A549 (cell line): ENCODE measurements at regions not wholly inside any gene's neighbourhood (a gene's known extent, or its start where the extent isn't known, plus 50 kb on each side); places are given as distances from the start of the nearest gene placed in this dataset.

Experiments used
- ATAC-seq, 2 experiments: fragments of 200-7000 bp in 1 of 2; fragments of >200 bp in 1 of 2; cut with Nextera tagmentation in 1 of 2; cut with Tn5 transposase in 1 of 2; 3 replicates each; pipeline versions ENCODE4 v1.8.0 to v1.9.1; 2018 to 2020; ENCODE audit warnings: mild to moderate bottlenecking in 1 of 2, moderate library complexity in 1 of 2
- CTCF ChIA-PET: fragments of 300-600 bp; sonication (Branson Sonifier 250); formaldehyde crosslinking; extraction: SDS; loops from one replicate; lab custom pipeline; 2021; ENCODE audit warnings: antibody characterized with exemption, inconsistent platforms; lab: Yijun Ruan, JAX
- POLR2A ChIA-PET: fragments of 350-600 bp; formaldehyde crosslinking; extraction: SDS; loops from one replicate; lab custom pipeline; 2021; ENCODE audit warnings: antibody characterized with exemption, inconsistent platforms; lab: Yijun Ruan, JAX
- DNase-seq, 2 experiments: peaks; one replicate each; pipeline versions ENCODE4 v3.0.0 to v3.0.0-alpha.2; 2011 to 2016; ENCODE audit warnings: low read depth in 1 of 2, low spot score in 1 of 2
- FAIRE-seq: peaks from 2 replicates; lab custom pipeline; 2011; peaks lifted over from hg19 to GRCh38; lab: Jason Lieb, UNC
- H3K27ac ChIP-seq, 2 experiments: fragments of >200 bp; sonication (Bioruptor Twin); formaldehyde crosslinking; 3 replicates each; pipeline ENCODE4 v1.5.1; 2016 to 2017
- H3K4me1 ChIP-seq: fragments of >200 bp; sonication (Bioruptor Twin); formaldehyde crosslinking; 3 replicates; pipeline ENCODE4 v1.6.1; 2016
- H3K4me2 ChIP-seq: fragments of >200 bp; sonication (Bioruptor Twin); formaldehyde crosslinking; 3 replicates; pipeline ENCODE4 v1.6.1; 2016
- H3K4me3 ChIP-seq: fragments of >200 bp; sonication (Bioruptor Twin); formaldehyde crosslinking; 3 replicates; pipeline ENCODE4 v1.5.1; 2016
- H3K9me3 ChIP-seq: fragments of >200 bp; sonication (Bioruptor Twin); formaldehyde crosslinking; 3 replicates; pipeline ENCODE4 v1.6.1; 2016
- CHD4 ChIP-seq: fragments of 200-600 bp; sonication (generic); IDR thresholded peaks from 2 replicates; pipeline ENCODE4 v1.6.1; 2016; ENCODE audit warnings: antibody characterized with exemption, mild to moderate bottlenecking, borderline replicate concordance
- EHMT2 ChIP-seq: fragments of 200-600 bp; sonication (generic); IDR thresholded peaks from 2 replicates; pipeline ENCODE4 v1.6.1; 2016; ENCODE audit warnings: antibody characterized with exemption, low read depth, mild to moderate bottlenecking, moderate library complexity
- FOSB ChIP-seq: fragments of 250-450 bp; sonication (Bioruptor Pico); IDR thresholded peaks from 2 replicates; pipeline ENCODE4 v1.5.0; 2020; ENCODE audit warnings: mild to moderate bottlenecking, moderate library complexity
- GATA3 ChIP-seq: IDR thresholded peaks from 2 replicates; pipeline ENCODE4 v1.6.1; 2012; ENCODE audit warnings: borderline replicate concordance
- JUN ChIP-seq, 2 experiments: fragments of >200 bp; sonication (Bioruptor Twin); formaldehyde crosslinking; IDR thresholded peaks; 2 replicates in 1 of 2; 3 replicates in 1 of 2; pipeline ENCODE4 v1.6.1; 2016 to 2017
- PHF8 ChIP-seq: fragments of 200-600 bp; sonication (generic); IDR thresholded peaks from 2 replicates; pipeline ENCODE4 v1.6.1; 2016; ENCODE audit warnings: low read depth, mild to moderate bottlenecking, antibody characterized with exemption, moderate library complexity, borderline replicate concordance
- RARB ChIP-seq: fragments of 250-450 bp; sonication (Bioruptor Pico); IDR thresholded peaks from 2 replicates; pipeline ENCODE4 v1.8.0; 2021; ENCODE audit warnings: mild to moderate bottlenecking, moderate library complexity
- RNF2 ChIP-seq: fragments of 200-600 bp; sonication (generic); IDR thresholded peaks from 2 replicates; pipeline ENCODE4 v1.6.1; 2016; ENCODE audit warnings: low read depth, mild to moderate bottlenecking, antibody characterized with exemption, moderate library complexity, borderline replicate concordance
- WGBS: methylation state at CpG from one replicate; pipeline ENCODE4 v1.1.6; 2017; ENCODE audit errors: missing lambda C conversion rate; 5-methylcytosine and 5-hydroxymethylcytosine counted together
- TF ChIP-seq, protein P1 (sequence below): fragments of >200 bp; sonication (Bioruptor Twin); formaldehyde crosslinking; IDR thresholded peaks from 3 replicates; pipeline ENCODE4 v1.5.1; 2016
- TF ChIP-seq, protein P2 (sequence below): IDR thresholded peaks from 2 replicates; pipeline ENCODE4 v1.6.1; 2012; ENCODE audit warnings: low read depth, borderline replicate concordance
- TF ChIP-seq, protein P3 (sequence below): fragments of 450-650 bp; IDR thresholded peaks from 2 replicates; pipeline ENCODE4 v1.6.1; 2014; ENCODE audit warnings: antibody characterized with exemption
- TF ChIP-seq, protein P4 (sequence below): fragments of 250-450 bp; sonication (Bioruptor Pico); IDR thresholded peaks from 2 replicates; pipeline ENCODE4 v1.5.0; 2021; ENCODE audit warnings: mild to moderate bottlenecking, moderate library complexity, borderline replicate concordance
- TF ChIP-seq, protein P5 (sequence below): fragments of >200 bp; sonication (Bioruptor Twin); formaldehyde crosslinking; IDR thresholded peaks from 2 replicates; pipeline ENCODE4 v1.6.1; 2016
- TF ChIP-seq, protein P6 (sequence below): fragments of 200-600 bp; sonication (generic); IDR thresholded peaks from 2 replicates; pipeline ENCODE4 v1.6.1; 2016; ENCODE audit warnings: antibody characterized with exemption, mild to moderate bottlenecking, moderate library complexity

DNA sequence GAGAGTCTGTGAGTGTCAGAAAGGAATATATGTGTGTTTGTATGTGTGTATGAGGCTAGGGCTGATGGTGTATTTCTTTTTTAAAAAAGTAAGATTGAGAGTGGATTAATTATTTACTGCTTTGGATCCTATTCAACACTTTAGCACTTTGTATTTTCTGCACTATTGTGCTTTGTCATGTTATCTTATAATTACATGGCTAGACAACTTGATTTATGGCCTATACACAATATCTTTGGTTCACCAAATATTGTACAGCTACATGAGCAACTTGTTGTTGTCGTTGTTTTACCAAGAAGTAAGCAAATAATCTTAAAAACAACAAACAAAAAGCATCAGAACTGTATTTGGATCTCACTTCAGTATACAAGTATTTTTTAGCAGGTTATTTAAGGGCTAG lies 84.6 kb upstream of the TBX18 start (continued):
- TF ChIP-seq, protein P1, sequence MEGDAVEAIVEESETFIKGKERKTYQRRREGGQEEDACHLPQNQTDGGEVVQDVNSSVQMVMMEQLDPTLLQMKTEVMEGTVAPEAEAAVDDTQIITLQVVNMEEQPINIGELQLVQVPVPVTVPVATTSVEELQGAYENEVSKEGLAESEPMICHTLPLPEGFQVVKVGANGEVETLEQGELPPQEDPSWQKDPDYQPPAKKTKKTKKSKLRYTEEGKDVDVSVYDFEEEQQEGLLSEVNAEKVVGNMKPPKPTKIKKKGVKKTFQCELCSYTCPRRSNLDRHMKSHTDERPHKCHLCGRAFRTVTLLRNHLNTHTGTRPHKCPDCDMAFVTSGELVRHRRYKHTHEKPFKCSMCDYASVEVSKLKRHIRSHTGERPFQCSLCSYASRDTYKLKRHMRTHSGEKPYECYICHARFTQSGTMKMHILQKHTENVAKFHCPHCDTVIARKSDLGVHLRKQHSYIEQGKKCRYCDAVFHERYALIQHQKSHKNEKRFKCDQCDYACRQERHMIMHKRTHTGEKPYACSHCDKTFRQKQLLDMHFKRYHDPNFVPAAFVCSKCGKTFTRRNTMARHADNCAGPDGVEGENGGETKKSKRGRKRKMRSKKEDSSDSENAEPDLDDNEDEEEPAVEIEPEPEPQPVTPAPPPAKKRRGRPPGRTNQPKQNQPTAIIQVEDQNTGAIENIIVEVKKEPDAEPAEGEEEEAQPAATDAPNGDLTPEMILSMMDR = no peak
- no peak for TF ChIP-seq RNF2
- TF ChIP-seq, protein P2, sequence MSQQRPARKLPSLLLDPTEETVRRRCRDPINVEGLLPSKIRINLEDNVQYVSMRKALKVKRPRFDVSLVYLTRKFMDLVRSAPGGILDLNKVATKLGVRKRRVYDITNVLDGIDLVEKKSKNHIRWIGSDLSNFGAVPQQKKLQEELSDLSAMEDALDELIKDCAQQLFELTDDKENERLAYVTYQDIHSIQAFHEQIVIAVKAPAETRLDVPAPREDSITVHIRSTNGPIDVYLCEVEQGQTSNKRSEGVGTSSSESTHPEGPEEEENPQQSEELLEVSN = no peak
- TF ChIP-seq, all 56 proteins: peak for 0

DNA sequence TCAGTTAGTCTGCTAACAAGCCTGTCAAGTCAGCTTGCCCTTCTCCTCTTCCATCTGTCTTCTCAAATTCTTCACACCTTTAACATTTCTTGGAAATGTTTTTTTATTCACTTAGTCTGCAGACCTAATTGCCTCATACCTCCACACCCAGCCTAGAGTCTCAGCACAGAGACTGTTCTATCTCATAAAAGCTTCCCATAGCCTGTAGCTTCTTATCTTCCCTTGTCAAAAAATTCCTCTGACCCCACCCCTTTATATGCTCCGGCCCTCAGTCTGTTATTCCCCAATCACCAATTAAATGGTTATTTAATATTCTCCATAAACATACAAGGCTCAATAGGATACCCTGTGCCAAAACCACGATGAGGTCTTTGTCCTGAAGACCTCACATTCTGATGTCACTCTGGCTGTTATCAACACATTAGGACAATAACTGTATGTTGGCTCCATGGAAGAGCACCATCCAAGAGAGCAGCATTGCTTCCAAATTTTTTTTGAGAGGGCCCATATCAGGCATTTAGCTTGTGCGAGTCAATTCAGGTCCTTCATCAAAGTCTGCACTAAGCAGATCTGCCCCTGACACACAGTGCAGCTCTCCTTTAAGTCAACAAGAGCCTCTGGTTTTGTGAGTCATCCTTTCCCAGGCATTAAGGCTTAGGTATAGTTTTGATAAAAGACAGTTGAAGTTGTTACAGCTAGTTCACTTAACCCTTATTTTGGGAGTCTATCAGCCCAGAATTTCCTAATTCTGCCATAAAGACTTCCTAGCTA lies 83.2 kb upstream of the TBX18 start:
- DNase-seq (peak in 1 of 2 experiments; percentile 30), ATAC-seq (peak in 1 of 2 experiments; percentile 79; a peak in 3 of 6 replicates), FAIRE-seq (no peak)
- Histone ChIP-seq H3K4me2 (peak overlapping the region; percentile 40; the same call in 2 of the 3 replicates), H3K4me1 (peaks cover 11% of the 10 kb centered on the region; the same call in 1 of the 3 replicates), H3K27ac (no peak overlapping the region), H3K9me3 (no peaks in the 10 kb centered on the region), H3K4me3 (no peak overlapping the region)
- 33% methylated on average over 3 of the region's 3 CpGs for WGBS
- TF ChIP-seq EHMT2 = no peak
- no peak for TF ChIP-seq CHD4
- TF ChIP-seq, protein P3, sequence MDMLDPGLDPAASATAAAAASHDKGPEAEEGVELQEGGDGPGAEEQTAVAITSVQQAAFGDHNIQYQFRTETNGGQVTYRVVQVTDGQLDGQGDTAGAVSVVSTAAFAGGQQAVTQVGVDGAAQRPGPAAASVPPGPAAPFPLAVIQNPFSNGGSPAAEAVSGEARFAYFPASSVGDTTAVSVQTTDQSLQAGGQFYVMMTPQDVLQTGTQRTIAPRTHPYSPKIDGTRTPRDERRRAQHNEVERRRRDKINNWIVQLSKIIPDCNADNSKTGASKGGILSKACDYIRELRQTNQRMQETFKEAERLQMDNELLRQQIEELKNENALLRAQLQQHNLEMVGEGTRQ = no peak
- no peak for TF ChIP-seq RARB (CRISPR knock-in tag)
- TF ChIP-seq, protein P1 = no peak
- TF ChIP-seq JUN (IDR thresholded peaks at IDR 0.05) = no peak
- no peak for TF ChIP-seq PHF8
- TF ChIP-seq, protein P4, sequence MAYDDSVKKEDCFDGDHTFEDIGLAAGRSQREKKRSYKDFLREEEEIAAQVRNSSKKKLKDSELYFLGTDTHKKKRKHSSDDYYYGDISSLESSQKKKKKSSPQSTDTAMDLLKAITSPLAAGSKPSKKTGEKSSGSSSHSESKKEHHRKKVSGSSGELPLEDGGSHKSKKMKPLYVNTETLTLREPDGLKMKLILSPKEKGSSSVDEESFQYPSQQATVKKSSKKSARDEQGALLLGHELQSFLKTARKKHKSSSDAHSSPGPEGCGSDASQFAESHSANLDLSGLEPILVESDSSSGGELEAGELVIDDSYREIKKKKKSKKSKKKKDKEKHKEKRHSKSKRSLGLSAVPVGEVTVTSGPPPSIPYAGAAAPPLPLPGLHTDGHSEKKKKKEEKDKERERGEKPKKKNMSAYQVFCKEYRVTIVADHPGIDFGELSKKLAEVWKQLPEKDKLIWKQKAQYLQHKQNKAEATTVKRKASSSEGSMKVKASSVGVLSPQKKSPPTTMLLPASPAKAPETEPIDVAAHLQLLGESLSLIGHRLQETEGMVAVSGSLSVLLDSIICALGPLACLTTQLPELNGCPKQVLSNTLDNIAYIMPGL = no peak
- TF ChIP-seq FOSB (CRISPR knock-in tag) = no peak
- TF ChIP-seq, protein P5, sequence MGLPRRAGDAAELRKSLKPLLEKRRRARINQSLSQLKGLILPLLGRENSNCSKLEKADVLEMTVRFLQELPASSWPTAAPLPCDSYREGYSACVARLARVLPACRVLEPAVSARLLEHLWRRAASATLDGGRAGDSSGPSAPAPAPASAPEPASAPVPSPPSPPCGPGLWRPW = no peak
- TF ChIP-seq, protein P6, sequence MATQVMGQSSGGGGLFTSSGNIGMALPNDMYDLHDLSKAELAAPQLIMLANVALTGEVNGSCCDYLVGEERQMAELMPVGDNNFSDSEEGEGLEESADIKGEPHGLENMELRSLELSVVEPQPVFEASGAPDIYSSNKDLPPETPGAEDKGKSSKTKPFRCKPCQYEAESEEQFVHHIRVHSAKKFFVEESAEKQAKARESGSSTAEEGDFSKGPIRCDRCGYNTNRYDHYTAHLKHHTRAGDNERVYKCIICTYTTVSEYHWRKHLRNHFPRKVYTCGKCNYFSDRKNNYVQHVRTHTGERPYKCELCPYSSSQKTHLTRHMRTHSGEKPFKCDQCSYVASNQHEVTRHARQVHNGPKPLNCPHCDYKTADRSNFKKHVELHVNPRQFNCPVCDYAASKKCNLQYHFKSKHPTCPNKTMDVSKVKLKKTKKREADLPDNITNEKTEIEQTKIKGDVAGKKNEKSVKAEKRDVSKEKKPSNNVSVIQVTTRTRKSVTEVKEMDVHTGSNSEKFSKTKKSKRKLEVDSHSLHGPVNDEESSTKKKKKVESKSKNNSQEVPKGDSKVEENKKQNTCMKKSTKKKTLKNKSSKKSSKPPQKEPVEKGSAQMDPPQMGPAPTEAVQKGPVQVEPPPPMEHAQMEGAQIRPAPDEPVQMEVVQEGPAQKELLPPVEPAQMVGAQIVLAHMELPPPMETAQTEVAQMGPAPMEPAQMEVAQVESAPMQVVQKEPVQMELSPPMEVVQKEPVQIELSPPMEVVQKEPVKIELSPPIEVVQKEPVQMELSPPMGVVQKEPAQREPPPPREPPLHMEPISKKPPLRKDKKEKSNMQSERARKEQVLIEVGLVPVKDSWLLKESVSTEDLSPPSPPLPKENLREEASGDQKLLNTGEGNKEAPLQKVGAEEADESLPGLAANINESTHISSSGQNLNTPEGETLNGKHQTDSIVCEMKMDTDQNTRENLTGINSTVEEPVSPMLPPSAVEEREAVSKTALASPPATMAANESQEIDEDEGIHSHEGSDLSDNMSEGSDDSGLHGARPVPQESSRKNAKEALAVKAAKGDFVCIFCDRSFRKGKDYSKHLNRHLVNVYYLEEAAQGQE = no peak
- TF ChIP-seq GATA3 = no peak
- ChIA-PET POLR2A (no interaction called here), CTCF (interaction anchor here (1.6 kb wide), 1 partner anchor 14 kb away, joined by 3 read pairs; no protein-coding TSS in a partner anchor)
